B cell (primary cell): ENCODE measurements at regions not wholly inside any gene's neighbourhood (a gene's known extent, or its start where the extent isn't known, plus 50 kb on each side); places are given as distances from the start of the nearest gene placed in this dataset.

Experiments used
- ATAC-seq: fragments of 200-7000 bp; cut with Tn5 transposase; one replicate; pipeline ENCODE4 v1.10.0; 2021; ENCODE audit warnings: low read depth, mild to moderate bottlenecking, moderate number of reproducible peaks, moderate library complexity
- CTCF ChIA-PET: fragments of 350-600 bp; sonication (Branson Sonifier 250); formaldehyde crosslinking; loops from one replicate; lab custom pipeline; 2021; ENCODE audit warnings: antibody characterized with exemption, inconsistent platforms; lab: Charles Lee
- POLR2A ChIA-PET: fragments of 350-600 bp; sonication (Branson Sonifier 250); formaldehyde crosslinking; loops from one replicate; lab custom pipeline; 2021; ENCODE audit warnings: antibody characterized with exemption; lab: Charles Lee
- DNase-seq: peaks from one replicate; pipeline ENCODE4 v3.0.0; 2013
- H2AFZ ChIP-seq: 2 replicates; pipeline ENCODE4 v1.6.1; 2012; ENCODE audit warnings: mild to moderate bottlenecking, low read depth, low read length; ENCODE audit not compliant: insufficient read depth, poor library complexity, severe bottlenecking
- H3K27ac ChIP-seq, 2 donors: 1 replicate in 1 of 2; 2 replicates in 1 of 2; pipeline ENCODE4 v1.5.1; 2012 to 2013; ENCODE audit warnings: low read length in 2 of 2, mild to moderate bottlenecking in 2 of 2, moderate library complexity in 1 of 2
- H3K27me3 ChIP-seq, 4 experiments: fragments of 200-600 bp in 1 of 4; sonication (generic) in 1 of 4; replicated peaks in 1 of 4; 1 replicate in 2 of 4; 2 replicates in 2 of 4; pipeline versions ENCODE4 v1.6.1 to v1.7.0; 2013 to 2016; ENCODE audit warnings: low read length in 3 of 4, mild to moderate bottlenecking in 2 of 4, mixed read lengths in 1 of 4, moderate library complexity in 1 of 4; ENCODE audit not compliant: insufficient read depth in 4 of 4, control insufficient read depth in 3 of 4; ENCODE audit errors: control extremely low read depth in 1 of 4
- H3K36me3 ChIP-seq, 2 experiments: replicated peaks in 1 of 2; 1 replicate in 1 of 2; 2 replicates in 1 of 2; pipeline versions ENCODE4 v1.6.1 to v1.7.1; 2013; ENCODE audit warnings: low read length in 1 of 2; ENCODE audit not compliant: insufficient read depth in 2 of 2, control insufficient read depth in 1 of 2; ENCODE audit errors: control extremely low read depth in 1 of 2, extremely low read depth in 1 of 2
- H3K4me1 ChIP-seq, 2 donors: fragments of 200-600 bp in 1 of 2; sonication (generic) in 1 of 2; 1 replicate in 1 of 2; 2 replicates in 1 of 2; pipeline versions ENCODE4 v1.5.1 to v1.6.1; 2013 to 2017; ENCODE audit warnings: low read length in 2 of 2; ENCODE audit not compliant: control insufficient read depth in 2 of 2, insufficient read depth in 2 of 2
- H3K4me2 ChIP-seq: replicated peaks from 2 replicates; pipeline ENCODE3; 2012; ENCODE audit warnings: mild to moderate bottlenecking, low read depth, low read length; ENCODE audit not compliant: poor library complexity, severe bottlenecking
- H3K4me3 ChIP-seq, 5 experiments: fragments of 200-600 bp in 1 of 5; sonication (generic) in 1 of 5; 1 replicate in 3 of 5; 2 replicates in 2 of 5; pipeline versions ENCODE4 v1.5.1 to v1.7.0; 2011 to 2016; ENCODE audit warnings: low read length in 4 of 5, mild to moderate bottlenecking in 4 of 5, low read depth in 2 of 5, control low read depth in 1 of 5, moderate library complexity in 1 of 5; ENCODE audit not compliant: insufficient read depth in 1 of 5; ENCODE audit errors: control extremely low read depth in 1 of 5, extremely low read depth in 1 of 5
- H3K79me2 ChIP-seq: fragments of 200-600 bp; sonication (generic); one replicate; pipeline ENCODE4 v1.6.0; 2016; ENCODE audit warnings: low read length; ENCODE audit not compliant: control insufficient read depth, insufficient read depth
- H3K9ac ChIP-seq: fragments of 200-600 bp; sonication (generic); 2 replicates; pipeline ENCODE4 v1.6.1; 2017; ENCODE audit warnings: mild to moderate bottlenecking, low read length, moderate library complexity
- H3K9me3 ChIP-seq, 3 donors: one replicate each; pipeline versions ENCODE4 v1.6.1 to v1.7.1; 2013; ENCODE audit warnings: low read length in 2 of 3; ENCODE audit not compliant: control insufficient read depth in 2 of 3, insufficient read depth in 1 of 3; ENCODE audit errors: control extremely low read depth in 1 of 3
- H4K20me1 ChIP-seq: 2 replicates; pipeline ENCODE4 v1.6.0; 2012; ENCODE audit warnings: mild to moderate bottlenecking, low read length; ENCODE audit not compliant: insufficient read depth, control insufficient read depth, poor library complexity, severe bottlenecking
- H3K27ac Mint-ChIP-seq: one replicate; pipeline ENCODE4 v1.8.0; 2021; ENCODE audit warnings: mixed read lengths
- H3K27me3 Mint-ChIP-seq: one replicate; pipeline ENCODE4 v1.8.0; 2021; ENCODE audit warnings: mixed read lengths
- H3K4me1 Mint-ChIP-seq: one replicate; pipeline ENCODE4 v1.8.0; 2021; ENCODE audit warnings: mixed read lengths
- H3K4me3 Mint-ChIP-seq: one replicate; pipeline ENCODE4 v1.8.0; 2021; ENCODE audit warnings: mixed read lengths
- H3K9me3 Mint-ChIP-seq: one replicate; pipeline ENCODE4 v1.8.0; 2022; ENCODE audit warnings: mixed read lengths; ENCODE audit not compliant: insufficient read depth
- EZH2 ChIP-seq: IDR thresholded peaks from 2 replicates; pipeline ENCODE4 v1.6.1; 2012; ENCODE audit warnings: borderline replicate concordance, low read depth, mild to moderate bottlenecking, moderate library complexity, low read length; ENCODE audit not compliant: insufficient read depth, poor library complexity, severe bottlenecking
- WGBS: methylation state at CpG from one replicate; pipeline ENCODE4 v1.1.5; 2013; ENCODE audit warnings: missing lambda C conversion rate; ENCODE audit not compliant: insufficient coverage; 5-methylcytosine and 5-hydroxymethylcytosine counted together
- intact Hi-C: fragments of 100-400 bp; cut with micrococcal nuclease; formaldehyde crosslinking; loops from one replicate; pipeline ENCODE4 v1.10.0; 2022
- TF ChIP-seq, protein P1 (sequence below): fragments of 200-600 bp; IDR thresholded peaks from one replicate; pipeline ENCODE4 v1.8.0; 2022; ENCODE audit warnings: antibody characterized with exemption, mild to moderate bottlenecking

DNA sequence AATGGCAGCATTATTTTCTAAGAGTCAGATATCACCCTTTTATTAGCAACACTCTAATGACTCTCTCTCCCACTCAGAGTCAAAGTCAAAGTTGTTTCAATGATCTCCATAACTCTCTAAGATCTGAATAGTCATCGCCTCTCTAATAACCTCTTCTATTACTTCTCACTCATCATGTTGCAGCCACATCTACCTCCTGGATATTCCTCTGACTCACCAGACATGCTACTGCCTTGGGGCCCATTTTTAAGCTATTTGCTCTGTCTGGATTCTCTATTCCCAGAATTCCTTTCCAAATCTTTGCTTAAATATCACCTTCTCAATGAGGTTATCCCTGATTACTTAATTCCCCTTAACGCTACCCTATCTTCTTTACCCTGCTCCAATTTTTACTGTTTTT is 391.8 kb upstream of the MAGEB16 start:
- Mint-ChIP-seq H3K4me1 (no peaks in the 10 kb centered on the region), H3K27me3 (no peaks in the 10 kb centered on the region), H3K4me3 (no peak overlapping the region), H3K9me3 (no peaks in the 10 kb centered on the region), H3K27ac (no peak overlapping the region)
- Histone ChIP-seq H3K9me3 (no peaks in the 10 kb centered on the region), H3K4me2 (no peak overlapping the region), H4K20me1 (no peaks in the 10 kb centered on the region), H3K27me3 (no peaks in the 10 kb centered on the region), H3K27ac (no peak overlapping the region), H2AFZ (no peak overlapping the region), H3K79me2 (no peaks in the 10 kb centered on the region), H3K9ac (no peak overlapping the region), H3K4me3 (no peak overlapping the region), H3K4me1 (no peaks in the 10 kb centered on the region), H3K36me3 (no peaks in the 10 kb centered on the region)
- TF ChIP-seq, protein P1, sequence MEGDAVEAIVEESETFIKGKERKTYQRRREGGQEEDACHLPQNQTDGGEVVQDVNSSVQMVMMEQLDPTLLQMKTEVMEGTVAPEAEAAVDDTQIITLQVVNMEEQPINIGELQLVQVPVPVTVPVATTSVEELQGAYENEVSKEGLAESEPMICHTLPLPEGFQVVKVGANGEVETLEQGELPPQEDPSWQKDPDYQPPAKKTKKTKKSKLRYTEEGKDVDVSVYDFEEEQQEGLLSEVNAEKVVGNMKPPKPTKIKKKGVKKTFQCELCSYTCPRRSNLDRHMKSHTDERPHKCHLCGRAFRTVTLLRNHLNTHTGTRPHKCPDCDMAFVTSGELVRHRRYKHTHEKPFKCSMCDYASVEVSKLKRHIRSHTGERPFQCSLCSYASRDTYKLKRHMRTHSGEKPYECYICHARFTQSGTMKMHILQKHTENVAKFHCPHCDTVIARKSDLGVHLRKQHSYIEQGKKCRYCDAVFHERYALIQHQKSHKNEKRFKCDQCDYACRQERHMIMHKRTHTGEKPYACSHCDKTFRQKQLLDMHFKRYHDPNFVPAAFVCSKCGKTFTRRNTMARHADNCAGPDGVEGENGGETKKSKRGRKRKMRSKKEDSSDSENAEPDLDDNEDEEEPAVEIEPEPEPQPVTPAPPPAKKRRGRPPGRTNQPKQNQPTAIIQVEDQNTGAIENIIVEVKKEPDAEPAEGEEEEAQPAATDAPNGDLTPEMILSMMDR = no peak
- TF ChIP-seq EZH2 = no peak
- 100% methylated on average over 1 of the region's 2 CpGs for WGBS
- ChIA-PET POLR2A (no interaction called here), CTCF (no interaction called here)
- DNase-seq (no peak), ATAC-seq (no peak)
- intact Hi-C loops = no loop called here

DNA sequence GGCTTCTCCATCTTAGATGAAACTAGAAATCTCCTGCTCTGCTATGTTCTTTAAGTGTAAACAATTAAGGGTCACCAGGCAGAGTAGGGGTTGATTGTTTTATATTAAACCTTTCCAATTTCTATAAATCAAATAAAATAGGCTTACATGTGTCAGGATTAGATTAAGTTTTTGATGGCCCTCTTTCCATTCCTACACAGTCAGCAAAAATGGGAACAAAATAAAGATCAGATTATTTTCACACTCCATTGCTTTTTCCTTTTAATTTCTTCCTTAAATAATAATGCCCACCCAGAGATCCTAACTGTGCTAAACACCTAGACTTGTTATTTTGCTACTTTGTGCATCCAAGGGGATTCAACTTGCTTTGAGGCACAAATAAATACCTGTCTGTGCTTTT is 381.4 kb upstream of the MAGEB16 start:
- H3K4me1 ChIP-seq = no peaks in the 10 kb centered on the region
- no peak overlapping the region for H3K9ac ChIP-seq
- no peak for TF ChIP-seq EZH2
- TF ChIP-seq, protein P1 = no peak
- Mint-ChIP-seq H3K4me3 (no peak overlapping the region), H3K4me1 (no peaks in the 10 kb centered on the region), H3K9me3 (peaks cover 4% of the 10 kb centered on the region), H3K27me3 (no peaks in the 10 kb centered on the region), H3K27ac (no peak overlapping the region)
- no peak overlapping the region for H2AFZ ChIP-seq
- no peaks in the 10 kb centered on the region for H3K9me3 ChIP-seq
- ChIA-PET CTCF (no interaction called here), POLR2A (no interaction called here)
- no peak overlapping the region for H3K27ac ChIP-seq
- no peak overlapping the region for H3K4me3 ChIP-seq
- no peak for ATAC-seq
- no peak for DNase-seq
- H3K79me2 ChIP-seq = no peaks in the 10 kb centered on the region
- H4K20me1 ChIP-seq = no peaks in the 10 kb centered on the region
- no peaks in the 10 kb centered on the region for H3K36me3 ChIP-seq
- no peaks in the 10 kb centered on the region for H3K27me3 ChIP-seq
- intact Hi-C loops = no loop called here
- no peak overlapping the region for H3K4me2 ChIP-seq
